Endothelial cell of umbilical vein (primary cell): ENCODE measurements at regions not wholly inside any gene's neighbourhood (a gene's known extent, or its start where the extent isn't known, plus 50 kb on each side); places are given as distances from the start of the nearest gene placed in this dataset.

Experiments
- BruUV-seq: library from RNA; stranded (reverse); fragments of 400-500 nt; replicated peaks from 2 replicates; lab custom pipeline; 2021; lab: Mats Ljungman, UMichigan
- CTCF ChIA-PET: fragments of 300-600, 350-600 bp; sonication (Branson Sonifier 250); formaldehyde crosslinking; loops from one replicate; lab custom pipeline; 2021; ENCODE audit warnings: antibody characterized with exemption, inconsistent platforms; lab: Charles Lee
- POLR2A ChIA-PET: fragments of 300-600, 350-600 bp; sonication (Branson Sonifier 250); formaldehyde crosslinking; loops from one replicate; lab custom pipeline; 2021; ENCODE audit warnings: antibody characterized with exemption, inconsistent platforms; lab: Charles Lee
- DNase-seq: peaks from one replicate; pipeline ENCODE4 v3.0.0-alpha.2; 2011; ENCODE audit warnings: low read depth, low spot score
- FAIRE-seq: peaks from 2 replicates; lab custom pipeline; 2011; peaks lifted over from hg19 to GRCh38; lab: Jason Lieb, UNC
- H2AFZ ChIP-seq: 2 replicates; pipeline ENCODE4 v1.6.0; 2012; ENCODE audit warnings: low read depth, low read length, control low read depth, inconsistent platforms
- H3K27ac ChIP-seq: 2 replicates; pipeline ENCODE4 v1.5.1; 2011; ENCODE audit warnings: low read depth, mild to moderate bottlenecking, control low read depth, low read length, moderate library complexity; ENCODE audit not compliant: insufficient read depth
- H3K27me3 ChIP-seq, 2 experiments: 2 replicates each; pipeline versions ENCODE4 v1.6.0 to v1.6.1; 2011; ENCODE audit warnings: low read length in 2 of 2, mixed read lengths in 1 of 2; ENCODE audit not compliant: control insufficient read depth in 2 of 2, insufficient read depth in 2 of 2
- H3K36me3 ChIP-seq, 2 experiments: 2 replicates in 1 of 2; 3 replicates in 1 of 2; pipeline ENCODE4 v1.5.1; 2011; ENCODE audit warnings: low read length in 2 of 2, mild to moderate bottlenecking in 1 of 2, moderate library complexity in 1 of 2; ENCODE audit not compliant: control insufficient read depth in 2 of 2, insufficient read depth in 2 of 2; ENCODE audit errors: extremely low read depth in 1 of 2
- H3K4me1 ChIP-seq: 3 replicates; pipeline ENCODE4 v1.5.1; 2011; ENCODE audit warnings: mild to moderate bottlenecking, low read length; ENCODE audit not compliant: control insufficient read depth, insufficient read depth; ENCODE audit errors: extremely low read depth
- H3K4me2 ChIP-seq: 2 replicates; pipeline ENCODE4 v1.6.1; 2011; ENCODE audit warnings: low read length, control low read depth, mixed read lengths; ENCODE audit not compliant: insufficient read depth
- H3K4me3 ChIP-seq, 3 experiments: fragments of 200-600 bp in 1 of 3; sonication (generic), shearing (Covaris generic) in 1 of 3; replicated peaks in 1 of 3; 2 replicates each; pipeline ENCODE4 v1.5.1; 2011 to 2016; ENCODE audit warnings: control low read depth in 3 of 3, low read length in 3 of 3, mild to moderate bottlenecking in 2 of 3, inconsistent platforms in 1 of 3, low read depth in 1 of 3, moderate library complexity in 1 of 3; ENCODE audit not compliant: insufficient read depth in 1 of 3
- H3K79me2 ChIP-seq: 2 replicates; pipeline ENCODE4 v1.6.0; 2012; ENCODE audit warnings: low read length, inconsistent platforms; ENCODE audit not compliant: control insufficient read depth, insufficient read depth
- H3K9ac ChIP-seq: replicated peaks from 2 replicates; pipeline ENCODE3; 2011; ENCODE audit warnings: low read length, control low read depth; ENCODE audit not compliant: insufficient read depth; ENCODE audit errors: extremely low read depth
- H3K9me1 ChIP-seq: replicated peaks from 3 replicates; pipeline ENCODE4 v1.6.0; 2011; ENCODE audit warnings: mild to moderate bottlenecking, low read length; ENCODE audit not compliant: control insufficient read depth, insufficient read depth; ENCODE audit errors: extremely low read depth
- H3K9me3 ChIP-seq: replicated peaks from 2 replicates; pipeline ENCODE4 v1.5.1; 2012; ENCODE audit warnings: low read length, inconsistent platforms; ENCODE audit not compliant: control insufficient read depth, insufficient read depth
- H4K20me1 ChIP-seq: replicated peaks from 2 replicates; pipeline ENCODE3; 2011; ENCODE audit warnings: mild to moderate bottlenecking, low read length; ENCODE audit not compliant: control insufficient read depth, insufficient read depth; ENCODE audit errors: extremely low read depth
- CTCF ChIP-seq, 2 donors: IDR thresholded peaks; 1 replicate in 1 of 2; 2 replicates in 1 of 2; pipeline ENCODE4 v1.5.1; 2011; ENCODE audit warnings: low read length in 2 of 2, mild to moderate bottlenecking in 2 of 2, moderate library complexity in 2 of 2, control low read depth in 1 of 2, inconsistent platforms in 1 of 2, low read depth in 1 of 2; ENCODE audit not compliant: insufficient read depth in 1 of 2; ENCODE audit errors: extremely low read depth in 1 of 2
- EZH2 ChIP-seq: IDR thresholded peaks from 2 replicates; pipeline ENCODE4 v1.6.1; 2012; ENCODE audit warnings: borderline replicate concordance, low read depth, mild to moderate bottlenecking, moderate library complexity, low read length, inconsistent platforms; ENCODE audit not compliant: severe bottlenecking
- FOS ChIP-seq: IDR thresholded peaks from 2 replicates; pipeline ENCODE4 v1.6.1; 2011; ENCODE audit warnings: mild to moderate bottlenecking, low read length, moderate library complexity, borderline replicate concordance; ENCODE audit not compliant: insufficient read depth
- JUN ChIP-seq: IDR thresholded peaks from 2 replicates; pipeline ENCODE4 v1.6.1; 2011; ENCODE audit warnings: borderline replicate concordance, low read depth; ENCODE audit not compliant: insufficient read length, insufficient read depth
- MAX ChIP-seq: IDR thresholded peaks from 2 replicates; pipeline ENCODE4 v1.6.1; 2011; ENCODE audit not compliant: insufficient read depth, insufficient read length
- MYC ChIP-seq: IDR thresholded peaks from one replicate; pipeline ENCODE4 v1.6.1; 2011; ENCODE audit warnings: mild to moderate bottlenecking, low read depth, low read length
- POLR2AphosphoS5 ChIP-seq: IDR thresholded peaks from 2 replicates; pipeline ENCODE4 v1.6.1; 2012; ENCODE audit warnings: low read depth, mild to moderate bottlenecking, control low read depth, low read length, moderate library complexity; ENCODE audit not compliant: insufficient read depth
- dilution Hi-C: fragments of 300-500 bp; cut with MboI; formaldehyde crosslinking; loops from one replicate; pipeline ENCODE4 v1.15.0; 2019; ENCODE audit warnings: low sequenced_read_pairs; ENCODE audit not compliant: extremely low pct_ligation_motif_present
- intact Hi-C: fragments of 100-400 bp; cut with micrococcal nuclease; formaldehyde crosslinking; loops from one replicate; pipeline ENCODE4 v1.10.0; 2022

GRCh38 chr18:1930291-1931270, 640.7 kb downstream of the METTL4 start:
- no peaks in the 10 kb centered on the region for H4K20me1 ChIP-seq
- no peaks in the 10 kb centered on the region for H3K79me2 ChIP-seq
- ChIA-PET CTCF (no interaction called here), POLR2A (no interaction called here)
- no peak overlapping the region for H3K4me2 ChIP-seq
- dilution Hi-C loops: no loop called here
- no peaks in the 10 kb centered on the region for H3K9me1 ChIP-seq
- H3K27me3 ChIP-seq: no peaks in the 10 kb centered on the region
- no peak overlapping the region for H2AFZ ChIP-seq
- BruUV-seq: no TSS peak
- H3K27ac ChIP-seq: no peak overlapping the region
- H3K9ac ChIP-seq: no peak overlapping the region
- no peak overlapping the region for H3K4me3 ChIP-seq
- intact Hi-C loops: no loop called here
- DNase-seq (no peak), FAIRE-seq (no peak)
- TF ChIP-seq POLR2AphosphoS5 (no peak), MYC (no peak)
- H3K36me3 ChIP-seq: no peaks in the 10 kb centered on the region
- no peaks in the 10 kb centered on the region for H3K4me1 ChIP-seq
- peaks cover 4% of the 10 kb centered on the region for H3K9me3 ChIP-seq

- no peaks in the 10 kb centered on the region for H3K4me1 ChIP-seq
- no peak for TF ChIP-seq EZH2
- no peak for TF ChIP-seq CTCF (IDR thresholded peaks at IDR 0.05; ENCODE audit: extremely low read depth in 1 of 2, insufficient read depth in 1 of 2, low read depth in 1 of 2, low read length in 2 of 2)
- TF ChIP-seq MAX: no peak
- TF ChIP-seq MYC: no peak
- no peak for TF ChIP-seq FOS
- no peak for TF ChIP-seq JUN
- TF ChIP-seq POLR2AphosphoS5: no peak
- CTCF ChIA-PET: no interaction called here
- FAIRE-seq (no peak), DNase-seq (no peak)
- no peak overlapping the region for H3K27ac ChIP-seq
- dilution Hi-C loops (no loop called here), intact Hi-C loops (no loop called here)
- H4K20me1 ChIP-seq: no peaks in the 10 kb centered on the region
- H2AFZ ChIP-seq: no peak overlapping the region
- no TSS peak for BruUV-seq
- H3K9me1 ChIP-seq: no peaks in the 10 kb centered on the region
- POLR2A ChIA-PET: no interaction called here
- H3K36me3 ChIP-seq: no peaks in the 10 kb centered on the region
- H3K4me2 ChIP-seq: no peak overlapping the region
- H3K9ac ChIP-seq: no peak overlapping the region
- no peaks in the 10 kb centered on the region for H3K27me3 ChIP-seq
- no peak overlapping the region for H3K4me3 ChIP-seq
- H3K9me3 ChIP-seq: no peaks in the 10 kb centered on the region
- H3K79me2 ChIP-seq: no peaks in the 10 kb centered on the region
These were observed 618.8 kb downstream of the METTL4 start for GRCh38 chr18:1952486-1952885.
